ENCODE measurements at regions not wholly inside any gene's neighbourhood (a gene's known extent, or its start where the extent isn't known, plus 50 kb on each side); places are given as distances from the start of the nearest gene placed in this dataset.
"Not testable (repeated sequence)": the region's sequence is repeated elsewhere in the genome, so short reads cannot be mapped to it uniquely, and the experiment has no call there.

DNA sequence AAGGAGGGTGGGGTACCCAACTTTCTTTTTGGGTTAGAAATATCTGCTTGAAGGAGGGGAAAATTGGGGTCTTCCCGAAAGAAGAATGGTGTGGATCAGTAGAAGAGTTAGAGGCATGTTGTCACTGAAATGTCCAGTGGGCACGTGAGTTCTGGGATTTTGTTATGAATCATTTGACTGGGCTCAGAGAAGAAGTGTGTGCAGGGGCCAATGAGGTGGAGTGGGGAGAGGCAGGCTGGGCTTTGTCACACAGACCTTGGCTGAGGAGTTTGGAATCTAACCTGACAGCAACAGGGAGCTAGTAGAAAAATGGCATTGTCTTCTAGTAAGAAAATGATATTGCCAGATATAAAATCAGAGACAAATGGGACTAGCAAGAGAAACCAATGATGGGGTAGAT, 436.8 kb downstream of the MFSD1 start:
- DNase-seq, result no peak

- no peak for DNase-seq
These were observed 437.2 kb downstream of the MFSD1 start for GRCh38 chr3:159239059-159239458.

- DNase-seq, result no peak
These were observed 443.1 kb downstream of the MFSD1 start for GRCh38 chr3:159244933-159245332.

GRCh38 chr3:159245871-159246270, 444.0 kb downstream of the MFSD1 start:
- no peak for DNase-seq

GRCh38 chr3:159246385-159246784, 444.5 kb downstream of the MFSD1 start:
- DNase-seq, result no peak

DNA sequence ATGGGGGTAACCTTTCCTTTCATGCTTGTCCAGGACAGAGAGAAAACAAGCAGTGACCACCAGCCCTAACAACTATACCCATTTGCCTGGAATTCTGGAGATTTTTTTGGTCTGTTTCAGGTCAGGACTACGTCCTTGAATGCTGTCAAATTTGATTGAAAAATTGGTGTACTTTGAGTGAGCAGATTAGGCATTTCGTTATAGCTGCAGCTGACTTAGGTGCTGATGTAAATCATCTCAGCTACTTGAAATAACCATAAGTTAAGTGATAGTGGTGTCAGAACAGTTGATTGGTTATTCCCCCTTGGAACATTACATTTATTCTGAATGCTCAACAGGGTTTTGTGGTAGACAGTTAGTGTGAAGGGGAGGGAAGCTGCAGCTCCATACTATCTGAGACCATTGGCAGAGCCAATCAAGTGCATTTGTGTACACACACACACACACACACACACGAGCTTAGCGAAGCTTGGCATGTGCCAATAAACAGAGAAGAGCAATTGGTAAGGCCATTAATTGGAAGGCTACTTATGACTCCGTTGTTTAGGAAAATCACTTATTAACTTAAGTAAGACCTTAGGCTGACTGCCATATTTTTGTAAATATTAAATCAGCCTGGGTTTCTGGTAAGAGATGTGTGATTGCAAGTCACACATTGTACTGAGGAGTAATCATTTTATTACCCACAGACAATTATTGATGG, 447.8 kb downstream of the MFSD1 start:
- no peak for DNase-seq

- DNase-seq, result no peak
These were observed 449.1 kb downstream of the MFSD1 start for GRCh38 chr3:159250961-159251360.

- no peak for DNase-seq
These were observed 450.4 kb downstream of the MFSD1 start for GRCh38 chr3:159252274-159252673.

DNA sequence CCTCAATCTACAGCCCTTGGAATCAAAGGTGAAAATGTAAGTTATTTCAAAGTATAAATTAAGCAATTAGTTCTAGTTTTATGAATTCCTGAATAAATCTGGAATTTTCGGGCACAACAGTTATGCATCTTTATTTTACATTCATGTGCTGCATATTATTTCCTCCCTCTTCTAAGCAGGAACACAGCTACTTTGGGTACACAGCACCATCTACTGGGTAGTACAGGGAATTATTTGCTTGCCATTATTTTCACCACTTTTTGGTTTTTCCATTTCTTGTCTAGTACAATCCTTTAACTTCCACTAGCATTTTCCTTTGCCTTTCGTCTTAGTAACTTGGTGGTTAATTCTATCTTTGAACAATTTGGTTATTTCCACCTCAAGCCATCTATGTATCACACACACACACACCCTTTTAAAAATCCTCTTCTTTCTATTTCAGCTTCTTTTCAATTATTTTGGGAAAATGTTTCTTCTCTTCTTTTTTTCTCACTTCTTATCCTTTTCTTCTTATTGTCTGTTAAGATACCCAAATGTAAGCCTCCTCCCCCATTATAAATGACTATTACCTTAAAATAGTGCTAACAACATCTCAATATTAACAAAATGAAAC, 451.0 kb downstream of the MFSD1 start:
- no peak for DNase-seq

GRCh38 chr3:159253860-159254259, 452.0 kb downstream of the MFSD1 start:
- no peak for DNase-seq

GRCh38 chr3:159257954-159258353, 456.1 kb downstream of the MFSD1 start:
- DNase-seq, result no peak

DNA sequence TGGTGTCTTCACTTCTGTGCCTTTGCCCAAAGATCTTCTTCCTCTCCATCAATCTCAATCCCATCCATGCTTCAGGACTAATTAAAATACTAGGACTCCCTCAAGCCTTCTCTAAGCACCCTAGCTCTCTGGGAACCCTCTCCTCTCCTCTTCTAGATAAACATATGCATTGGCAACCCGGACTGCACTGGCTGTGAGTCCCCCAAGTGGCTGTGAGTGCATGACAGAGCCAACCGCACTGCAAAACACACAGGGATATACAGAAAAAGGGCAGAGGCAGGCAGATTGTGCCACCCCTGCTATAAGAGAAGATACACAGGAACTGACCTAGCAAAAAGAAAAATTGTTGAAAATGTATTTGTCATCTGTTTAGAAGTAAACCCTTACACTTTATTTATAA, 457.1 kb downstream of the MFSD1 start:
- no peak for DNase-seq

DNA sequence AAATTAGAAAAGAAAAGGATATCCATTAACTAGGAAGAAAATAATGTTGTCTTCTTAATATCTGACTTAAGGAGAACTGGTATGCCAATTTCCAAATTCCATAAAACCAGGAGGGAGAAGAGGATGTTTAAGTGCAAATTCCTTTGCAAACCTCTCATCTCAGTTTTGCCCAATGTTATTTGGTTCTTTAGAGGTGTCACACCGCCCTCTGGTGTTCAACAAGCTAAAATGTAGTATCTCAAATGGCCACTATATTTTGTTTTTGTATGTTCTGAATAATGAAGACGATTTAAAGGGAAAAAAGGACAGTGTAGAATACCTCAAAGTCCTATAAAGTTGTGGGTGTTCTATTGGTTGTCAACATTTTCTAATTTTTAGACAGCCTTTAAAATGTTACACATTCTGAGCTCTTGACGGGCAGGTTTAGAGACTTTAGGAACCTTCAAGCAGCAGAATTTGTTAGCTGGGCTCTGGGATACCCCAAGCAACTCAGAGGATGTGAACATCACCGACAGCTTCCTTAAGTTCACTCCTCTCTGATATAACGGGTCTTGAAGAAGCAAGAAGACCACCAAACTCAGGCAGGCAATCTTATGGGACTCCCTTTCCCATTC, 458.3 kb downstream of the MFSD1 start:
- peak; percentile 37 for DNase-seq

DNA sequence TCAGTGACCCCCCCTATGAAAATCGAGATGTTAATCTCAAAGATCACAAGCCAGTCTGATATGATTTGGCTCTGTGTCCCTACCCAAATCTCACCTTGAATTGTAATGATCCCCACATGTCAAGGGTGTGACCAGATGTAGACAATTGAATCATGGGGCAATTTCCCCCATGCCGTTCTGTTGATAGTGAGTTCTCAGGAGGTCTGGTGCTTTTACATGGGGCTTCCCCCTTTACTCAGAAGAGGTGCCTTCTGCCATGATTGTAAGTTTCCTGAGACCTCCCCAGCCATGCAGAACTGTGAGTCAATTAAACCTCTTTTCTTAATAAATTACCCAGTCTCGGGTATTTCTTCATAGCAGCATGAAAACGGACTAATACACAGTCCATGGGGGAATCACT, 459.5 kb downstream of the MFSD1 start:
- DNase-seq, result not testable (repeated sequence)

DNA sequence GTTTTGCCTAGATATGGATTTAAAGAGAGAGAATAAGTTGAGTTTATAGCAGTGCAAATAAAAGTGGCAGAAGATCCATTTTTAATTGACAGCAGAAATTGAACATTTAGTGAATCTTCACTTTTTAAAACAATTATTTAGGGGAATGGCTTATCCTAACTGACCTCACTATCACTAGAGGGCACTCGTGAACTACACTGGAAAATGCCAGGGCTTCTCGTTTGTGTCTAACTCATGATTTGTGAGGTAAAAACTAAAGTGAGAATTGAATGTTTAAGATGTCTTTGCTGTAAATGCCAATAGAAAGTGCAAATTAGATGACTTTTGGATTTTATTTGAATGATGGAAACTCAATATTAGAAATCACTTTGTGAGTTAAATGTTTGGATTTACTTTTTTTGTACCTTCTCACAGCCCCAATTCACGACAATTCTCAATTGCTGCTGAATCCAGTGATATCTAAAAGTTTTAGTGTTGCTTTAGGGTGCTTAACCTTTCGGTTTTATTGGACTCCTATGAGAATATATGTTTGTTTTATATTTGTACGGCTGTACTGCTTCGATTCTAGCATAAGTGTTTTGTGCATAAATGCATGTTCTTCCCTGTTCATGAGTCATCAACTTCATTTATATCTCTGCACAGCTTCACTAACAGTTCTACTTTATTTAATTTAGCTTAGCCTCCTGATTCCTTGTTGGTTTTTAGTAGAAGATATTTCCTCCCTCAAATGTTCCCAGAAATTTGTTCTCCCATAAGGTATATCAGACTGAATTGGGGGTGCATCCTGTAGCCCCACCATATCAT, 462.1 kb downstream of the MFSD1 start:
- DNase-seq, result peak; percentile 18

- DNase-seq, result no peak
These were observed 463.9 kb downstream of the MFSD1 start for GRCh38 chr3:159265705-159266104.

DNA sequence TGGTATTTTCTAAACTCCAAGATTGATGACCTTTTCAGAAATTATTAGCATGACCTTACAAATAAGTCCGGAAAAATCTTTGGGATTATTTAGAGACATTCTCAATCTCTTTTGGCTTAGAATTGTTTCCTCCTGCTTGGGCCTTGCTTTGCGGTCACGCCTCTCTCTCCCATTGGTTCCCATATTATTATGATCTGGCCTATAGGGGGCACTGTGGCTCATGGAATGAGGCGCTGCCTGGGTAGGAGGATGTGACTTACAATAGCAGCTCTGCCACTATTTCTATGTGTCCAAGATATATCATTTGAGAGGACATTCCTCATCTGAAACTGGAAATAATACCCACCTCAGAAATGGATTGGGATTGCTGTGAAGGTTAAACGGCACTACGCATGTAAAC, 464.9 kb downstream of the MFSD1 start:
- no peak for DNase-seq

DNA sequence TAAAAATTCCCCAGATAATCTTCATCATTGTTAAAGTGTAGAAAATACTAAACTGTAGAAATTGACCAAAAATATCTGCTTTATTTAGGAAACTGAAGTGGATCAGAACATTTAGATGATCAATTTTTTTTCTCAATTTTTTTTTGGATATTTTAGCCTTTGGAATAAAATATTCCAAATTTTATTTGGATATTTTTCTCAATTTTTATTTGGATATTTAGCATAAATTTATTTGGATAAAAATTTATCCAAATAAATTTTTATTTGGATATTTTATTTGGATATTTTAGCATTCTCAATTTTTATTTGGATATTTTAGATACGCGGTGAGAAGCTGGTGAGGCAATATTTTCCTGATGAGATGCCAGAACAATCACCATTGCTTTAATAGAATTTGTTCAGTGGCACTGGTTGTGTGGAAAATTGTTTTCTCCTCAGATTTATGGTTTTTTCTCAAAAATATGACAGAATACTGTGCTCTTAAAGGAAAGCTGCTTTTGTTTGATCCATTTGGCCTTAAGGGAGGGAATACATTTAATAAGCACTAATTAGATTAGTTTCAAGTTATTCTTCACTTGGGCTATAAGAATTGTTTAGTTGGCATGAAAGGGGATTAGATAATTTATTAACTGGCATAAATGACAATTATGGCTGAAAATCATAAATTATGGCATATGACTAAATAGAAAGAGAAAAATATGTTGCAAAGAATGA, 470.1 kb downstream of the MFSD1 start:
- DNase-seq, result no peak

DNA sequence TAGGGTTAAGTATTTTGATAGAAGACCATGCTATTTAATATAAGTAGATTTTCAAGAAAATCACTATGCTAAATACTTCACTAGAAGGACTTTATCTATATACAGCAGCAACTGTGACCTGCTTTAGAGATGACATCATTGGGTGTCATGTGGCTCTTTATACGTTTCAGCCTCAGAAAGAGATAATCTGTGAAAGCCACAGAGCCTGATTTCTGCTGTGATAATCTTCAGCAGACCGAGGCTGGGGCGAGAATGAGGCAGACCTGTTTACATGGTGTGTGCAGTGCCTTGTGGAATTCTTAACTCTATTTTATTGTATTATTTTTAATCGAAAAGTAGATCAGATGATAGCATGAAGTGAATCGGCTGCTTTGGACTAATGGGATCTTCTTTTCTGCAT, 471.2 kb downstream of the MFSD1 start:
- DNase-seq, result no peak

DNA sequence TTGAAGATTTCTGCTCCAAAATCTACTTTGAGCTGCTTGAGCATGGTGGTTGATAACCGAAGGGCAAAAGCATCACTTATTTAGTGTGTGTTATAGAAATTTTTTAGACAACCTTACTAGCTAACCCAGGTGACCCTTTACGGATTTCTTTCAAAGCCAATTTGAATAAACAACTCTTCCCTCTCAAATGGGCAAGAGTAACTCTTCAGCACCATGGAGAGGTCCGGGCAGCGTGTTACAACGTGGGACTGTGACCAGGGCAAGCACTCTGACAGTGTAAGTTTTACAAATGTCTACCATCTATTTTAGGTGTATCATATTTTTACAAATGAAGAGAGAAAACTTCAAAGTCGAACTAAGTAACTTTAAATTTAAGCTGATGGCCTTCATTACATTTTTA, 471.8 kb downstream of the MFSD1 start:
- DNase-seq, result no peak

GRCh38 chr3:159275741-159276140, 473.9 kb downstream of the MFSD1 start:
- DNase-seq, result no peak

DNA sequence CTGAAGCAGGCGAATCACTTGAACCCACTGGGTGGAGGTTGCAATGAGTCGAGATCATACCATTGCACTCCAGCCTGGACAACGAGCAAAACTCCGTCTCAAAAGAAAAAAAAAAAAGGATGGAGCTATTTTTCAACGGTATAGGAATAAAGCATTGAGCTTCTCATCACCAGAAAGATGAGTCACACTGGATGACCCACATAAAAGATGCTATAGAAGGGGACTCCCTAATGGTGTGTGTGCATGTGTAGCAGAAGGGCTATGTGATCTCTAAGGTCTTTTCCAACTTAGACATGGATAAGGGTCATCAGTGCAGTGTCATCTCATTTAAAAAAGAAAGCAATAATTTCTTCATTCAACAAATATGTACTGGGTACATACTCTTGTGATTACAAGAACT, 476.0 kb downstream of the MFSD1 start:
- DNase-seq, result no peak
